Epidermal melanocyte (primary cell): ENCODE measurements at regions not wholly inside any gene's neighbourhood (a gene's known extent, or its start where the extent isn't known, plus 50 kb on each side); places are given as distances from the start of the nearest gene placed in this dataset.

Source experiments
- DNase-seq: peaks from one replicate; pipeline ENCODE4 v3.0.0; 2011; ENCODE audit warnings: low spot score; ENCODE audit not compliant: insufficient read length

GRCh38 chr7:22564511-22565045, 64.6 kb upstream of the STEAP1B start:
- DNase-seq, result no peak

- DNase-seq, result no peak
Observed at GRCh38 chr7:22563621-22564241, 63.7 kb upstream of the STEAP1B start.

GRCh38 chr7:22563032-22563501, 63.1 kb upstream of the STEAP1B start:
- DNase-seq, result no peak

- DNase-seq, result no peak
Observed at GRCh38 chr7:22561895-22562593, 62.1 kb upstream of the STEAP1B start.

GRCh38 chr7:22561321-22561811, 61.4 kb upstream of the STEAP1B start:
- peak; percentile 71 for DNase-seq

GRCh38 chr7:22559829-22560489, 60.0 kb upstream of the STEAP1B start:
- peak; percentile 84 for DNase-seq

- DNase-seq, result no peak
Observed at GRCh38 chr7:22557167-22557566, 57.2 kb upstream of the STEAP1B start.

GRCh38 chr7:22555476-22555875, 55.5 kb upstream of the STEAP1B start:
- no peak for DNase-seq

- no peak for DNase-seq
Observed at GRCh38 chr7:22554184-22554583, 54.2 kb upstream of the STEAP1B start.

- DNase-seq, result no peak
Observed at GRCh38 chr7:22551768-22552513, 52.0 kb upstream of the STEAP1B start.

GRCh38 chr7:22550514-22551030, 50.6 kb upstream of the STEAP1B start:
- no peak for DNase-seq

- no peak for DNase-seq
Observed at GRCh38 chr7:22549667-22550513, 49.9 kb upstream of the STEAP1B start.
